ENCODE measurements at regions not wholly inside any gene's neighbourhood (a gene's known extent, or its start where the extent isn't known, plus 50 kb on each side); places are given as distances from the start of the nearest gene placed in this dataset.

GRCh38 chr12:61538951-61539350 lies 721.3 kb upstream of the USP15 start:
- TF ChIP-seq CTCF (IDR thresholded peaks at IDR 0.05; ENCODE audit: insufficient read depth, low read length): no peak
- no peak for TF ChIP-seq POLR2AphosphoS5 (IDR thresholded peaks at IDR 0.05; ENCODE audit: low read depth)
- no peak for TF ChIP-seq REST (IDR thresholded peaks at IDR 0.05; ENCODE audit: insufficient replicate concordance, low read depth)
